ENCODE measurements at regions not wholly inside any gene's neighbourhood (a gene's known extent, or its start where the extent isn't known, plus 50 kb on each side); places are given as distances from the start of the nearest gene placed in this dataset.

- ChIA-PET CTCF (interaction anchor here (0.7 kb wide), 1 partner anchor 290 kb away, joined by 3 read pairs; no protein-coding TSS in a partner anchor), POLR2A (no interaction called here), SMC1A (ENCODE audit: uncharacterized antibody, unreplicated experiment) (no interaction called here), RAD21 (ENCODE audit: unreplicated experiment) (no interaction called here)
- in situ Hi-C loops (cut with MboI), result no loop called here
- Histone ChIP-seq H3K4me2 (ENCODE audit: control insufficient read depth, insufficient read depth) (no peak overlapping the region), H2AFZ (ENCODE audit: control insufficient read depth, low read depth, low read length) (no peak overlapping the region), H4K20me1 (ENCODE audit: control insufficient read depth, insufficient read depth) (no peaks in the 10 kb centered on the region), H3K9ac (ENCODE audit: control insufficient read depth, insufficient read depth, low read length) (no peak overlapping the region), H3K4me1 (ENCODE audit: control insufficient read depth, insufficient read depth, low read length) (no peaks in the 10 kb centered on the region; the same call in 1 of the 2 replicates), H3K27me3 (replicated peaks in 1 of 2; ENCODE audit: control insufficient read depth in 2 of 2, insufficient read depth in 2 of 2, low read length in 1 of 2) (no peaks in the 10 kb centered on the region; a peak in 2 of 4 replicates), H3K79me2 (ENCODE audit: control insufficient read depth, insufficient read depth, low read length) (no peaks in the 10 kb centered on the region), H3K4me3 (no peak overlapping the region), H3K27ac (ENCODE audit: control insufficient read depth, insufficient read depth) (no peak overlapping the region), H3K9me3 (replicated peaks; ENCODE audit: control insufficient read depth, insufficient read depth, low read length) (no peaks in the 10 kb centered on the region), H3K36me3 (ENCODE audit: control insufficient read depth in 2 of 2, insufficient read depth in 2 of 2, low read length in 1 of 2) (no peaks in the 10 kb centered on the region)
- DNase-seq (ENCODE audit: low read depth, low spot score) (no peak), FAIRE-seq (no peak), ATAC-seq (no peak)
- WGBS (ENCODE audit: insufficient coverage, insufficient replicate concordance, low lambda C conversion rate, missing lambda C conversion rate), result 50% methylated on average over 4 of the region's 4 CpGs
- TF ChIP-seq MTA3 (IDR thresholded peaks at IDR 0.05; ENCODE audit: borderline replicate concordance, low read length) (no peak), EZH2 (IDR thresholded peaks at IDR 0.05; ENCODE audit: borderline replicate concordance, control insufficient read depth, low read depth, low read length) (no peak), BMI1 (IDR thresholded peaks at IDR 0.05; ENCODE audit: borderline replicate concordance) (no peak)
- intact Hi-C loops (cut with micrococcal nuclease; ENCODE audit: unreplicated experiment), result no loop called here
- BruUV-seq (replicated peaks), result no TSS peak
These were observed 129.8 kb downstream of the VEGFA start for GRCh38 chr6:43899830-43900229.

DNA sequence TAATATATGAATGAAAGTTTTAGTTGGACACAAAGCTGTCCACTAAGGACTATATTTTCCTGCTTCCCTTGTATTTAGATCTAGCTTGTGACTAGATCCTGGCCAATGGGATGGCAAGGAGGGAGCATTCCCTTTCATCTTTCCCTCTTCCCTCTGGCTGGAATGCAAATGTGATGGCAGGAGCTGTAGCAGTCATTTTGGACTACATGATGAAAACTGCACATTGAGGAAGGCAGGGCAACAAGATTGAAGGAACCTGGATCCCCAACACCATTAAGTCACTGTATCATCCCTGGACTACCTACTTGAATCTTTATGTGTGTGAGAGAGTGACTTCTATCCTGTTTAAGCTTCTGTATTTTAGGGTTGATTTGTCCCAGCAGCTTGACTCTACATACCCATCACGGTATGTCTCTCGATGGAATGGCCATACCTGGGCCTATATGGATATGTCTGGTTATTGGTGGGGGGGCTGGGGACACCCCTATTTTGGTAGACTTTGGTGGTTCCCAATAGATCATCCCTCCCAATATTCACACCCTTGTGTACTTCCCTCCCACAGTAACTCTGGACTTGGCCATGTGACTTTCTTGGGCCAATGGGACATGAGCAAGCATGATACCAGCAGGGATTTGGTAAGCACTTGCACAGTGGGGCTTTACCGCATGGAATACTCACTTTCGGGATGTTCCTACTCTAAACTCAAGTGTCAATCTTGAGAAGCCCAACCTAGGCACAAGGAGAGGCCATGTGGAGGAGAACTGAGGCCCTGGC is 128.5 kb downstream of the VEGFA start:
- 36% methylated on average over 4 of the region's 4 CpGs for WGBS (ENCODE audit: insufficient coverage, insufficient replicate concordance, low lambda C conversion rate, missing lambda C conversion rate)
- no TSS peak for BruUV-seq (replicated peaks)
- Histone ChIP-seq H3K4me1 (ENCODE audit: control insufficient read depth, insufficient read depth, low read length) (no peaks in the 10 kb centered on the region; the same call in 1 of the 2 replicates), H3K79me2 (ENCODE audit: control insufficient read depth, insufficient read depth, low read length) (no peaks in the 10 kb centered on the region), H3K9me3 (replicated peaks; ENCODE audit: control insufficient read depth, insufficient read depth, low read length) (no peaks in the 10 kb centered on the region), H3K27ac (ENCODE audit: control insufficient read depth, insufficient read depth) (no peak overlapping the region), H2AFZ (ENCODE audit: control insufficient read depth, low read depth, low read length) (no peak overlapping the region), H3K4me3 (no peak overlapping the region), H3K27me3 (replicated peaks in 1 of 2; ENCODE audit: control insufficient read depth in 2 of 2, insufficient read depth in 2 of 2, low read length in 1 of 2) (no peaks in the 10 kb centered on the region; a peak in 2 of 4 replicates), H3K4me2 (ENCODE audit: control insufficient read depth, insufficient read depth) (no peak overlapping the region), H4K20me1 (ENCODE audit: control insufficient read depth, insufficient read depth) (no peaks in the 10 kb centered on the region), H3K36me3 (ENCODE audit: control insufficient read depth in 2 of 2, insufficient read depth in 2 of 2, low read length in 1 of 2) (no peaks in the 10 kb centered on the region), H3K9ac (ENCODE audit: control insufficient read depth, insufficient read depth, low read length) (no peak overlapping the region)
- intact Hi-C loops (cut with micrococcal nuclease; ENCODE audit: unreplicated experiment), result no loop called here
- CTCF ChIA-PET, result interaction anchor here (1.0 to 1.3 kb wide), 2 partner anchors 18 to 231 kb away, joined by 3 read pairs; no protein-coding TSS in a partner anchor
- SMC1A ChIA-PET (ENCODE audit: uncharacterized antibody, unreplicated experiment), result interaction anchor here (1.2 kb wide), 1 partner anchor 43 kb away, joined by 3 read pairs; no protein-coding TSS in a partner anchor
- TF ChIP-seq E4F1 (IDR thresholded peaks at IDR 0.05; ENCODE audit: borderline replicate concordance, partially characterized antibody), result no peak
- TF ChIP-seq, protein P1, sequence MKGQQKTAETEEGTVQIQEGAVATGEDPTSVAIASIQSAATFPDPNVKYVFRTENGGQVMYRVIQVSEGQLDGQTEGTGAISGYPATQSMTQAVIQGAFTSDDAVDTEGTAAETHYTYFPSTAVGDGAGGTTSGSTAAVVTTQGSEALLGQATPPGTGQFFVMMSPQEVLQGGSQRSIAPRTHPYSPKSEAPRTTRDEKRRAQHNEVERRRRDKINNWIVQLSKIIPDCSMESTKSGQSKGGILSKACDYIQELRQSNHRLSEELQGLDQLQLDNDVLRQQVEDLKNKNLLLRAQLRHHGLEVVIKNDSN (IDR thresholded peaks at IDR 0.05; ENCODE audit: borderline replicate concordance, extremely low read length, insufficient read depth, low read depth, low read length), result peak; percentile 1
- FAIRE-seq, result no peak
- ATAC-seq, result no peak
- in situ Hi-C loops (cut with MboI), result no loop called here
- POLR2A ChIA-PET, result no interaction called here
- RAD21 ChIA-PET (ENCODE audit: unreplicated experiment), result no interaction called here
- DNase-seq (ENCODE audit: low read depth, low spot score), result no peak
